Spleen (tissue), 7 donors: ENCODE measurements at regions not wholly inside any gene's neighbourhood (a gene's known extent, or its start where the extent isn't known, plus 50 kb on each side); places are given as distances from the start of the nearest gene placed in this dataset.

Source experiments
- POLR2AphosphoS5 ChIP-seq, 3 donors: sonication (generic); formaldehyde crosslinking; IDR thresholded peaks; one replicate each; pipeline ENCODE4 v1.5.1; 2017; ENCODE audit warnings: antibody characterized with exemption in 3 of 3
- TF ChIP-seq, protein P1 (sequence below), 11 experiments: fragments of 200-600 bp in 7 of 11; fragments of 450-650 bp in 4 of 11; sonication (generic) in 4 of 11; IDR thresholded peaks in 8 of 11; conservative IDR thresholded peaks in 3 of 11; 1 replicate in 7 of 11; 2 replicates in 4 of 11; pipeline versions ENCODE4 v1.4.0 to v1.8.0; 2016 to 2021; ENCODE audit warnings: antibody characterized with exemption in 11 of 11, inconsistent platforms in 4 of 11, mild to moderate bottlenecking in 1 of 11
- donor health status: DM: no; HTN: no; CAD: no; lungs with moderate emphysema.
- donor health status: DM: no; HTN: no; CAD: no.
- donor health status: DM: no; HTN: no; CAD: no.

DNA sequence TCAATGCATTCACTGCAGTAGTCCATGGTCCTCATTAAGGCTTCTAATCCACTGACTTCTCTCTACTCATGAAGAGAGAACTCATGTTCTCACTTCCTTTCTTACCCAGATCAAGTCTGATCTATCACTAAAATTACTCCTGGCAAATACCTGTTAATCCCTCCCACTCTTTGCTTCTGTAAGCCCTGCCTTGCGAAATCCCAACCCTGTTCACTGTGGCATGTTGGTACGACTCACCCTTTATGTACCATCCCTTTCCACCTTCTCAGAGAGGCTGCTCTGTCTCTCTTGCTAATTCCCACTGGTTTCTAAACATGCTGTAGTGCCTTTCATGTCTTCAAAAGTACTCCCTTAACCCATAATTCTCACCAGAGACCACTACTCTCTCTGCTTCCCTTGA lies 272.2 kb upstream of the ACVR2A start:
- TF ChIP-seq POLR2AphosphoS5 (IDR thresholded peaks at IDR 0.05), result no peak
- TF ChIP-seq, protein P1, sequence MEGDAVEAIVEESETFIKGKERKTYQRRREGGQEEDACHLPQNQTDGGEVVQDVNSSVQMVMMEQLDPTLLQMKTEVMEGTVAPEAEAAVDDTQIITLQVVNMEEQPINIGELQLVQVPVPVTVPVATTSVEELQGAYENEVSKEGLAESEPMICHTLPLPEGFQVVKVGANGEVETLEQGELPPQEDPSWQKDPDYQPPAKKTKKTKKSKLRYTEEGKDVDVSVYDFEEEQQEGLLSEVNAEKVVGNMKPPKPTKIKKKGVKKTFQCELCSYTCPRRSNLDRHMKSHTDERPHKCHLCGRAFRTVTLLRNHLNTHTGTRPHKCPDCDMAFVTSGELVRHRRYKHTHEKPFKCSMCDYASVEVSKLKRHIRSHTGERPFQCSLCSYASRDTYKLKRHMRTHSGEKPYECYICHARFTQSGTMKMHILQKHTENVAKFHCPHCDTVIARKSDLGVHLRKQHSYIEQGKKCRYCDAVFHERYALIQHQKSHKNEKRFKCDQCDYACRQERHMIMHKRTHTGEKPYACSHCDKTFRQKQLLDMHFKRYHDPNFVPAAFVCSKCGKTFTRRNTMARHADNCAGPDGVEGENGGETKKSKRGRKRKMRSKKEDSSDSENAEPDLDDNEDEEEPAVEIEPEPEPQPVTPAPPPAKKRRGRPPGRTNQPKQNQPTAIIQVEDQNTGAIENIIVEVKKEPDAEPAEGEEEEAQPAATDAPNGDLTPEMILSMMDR (IDR thresholded peaks at IDR 0.05 in 8 of 11, conservative IDR thresholded peaks at IDR 0.05 in 3 of 11), result no peak
